Fibroblast of skin of left quadriceps (primary cell): ENCODE measurements at regions not wholly inside any gene's neighbourhood (a gene's known extent, or its start where the extent isn't known, plus 50 kb on each side); places are given as distances from the start of the nearest gene placed in this dataset.

Experiments
- DNase-seq, 2 experiments: peaks; one replicate each; pipeline ENCODE4 v3.0.0-alpha.2; 2013; ENCODE audit warnings: low read depth in 2 of 2

DNA sequence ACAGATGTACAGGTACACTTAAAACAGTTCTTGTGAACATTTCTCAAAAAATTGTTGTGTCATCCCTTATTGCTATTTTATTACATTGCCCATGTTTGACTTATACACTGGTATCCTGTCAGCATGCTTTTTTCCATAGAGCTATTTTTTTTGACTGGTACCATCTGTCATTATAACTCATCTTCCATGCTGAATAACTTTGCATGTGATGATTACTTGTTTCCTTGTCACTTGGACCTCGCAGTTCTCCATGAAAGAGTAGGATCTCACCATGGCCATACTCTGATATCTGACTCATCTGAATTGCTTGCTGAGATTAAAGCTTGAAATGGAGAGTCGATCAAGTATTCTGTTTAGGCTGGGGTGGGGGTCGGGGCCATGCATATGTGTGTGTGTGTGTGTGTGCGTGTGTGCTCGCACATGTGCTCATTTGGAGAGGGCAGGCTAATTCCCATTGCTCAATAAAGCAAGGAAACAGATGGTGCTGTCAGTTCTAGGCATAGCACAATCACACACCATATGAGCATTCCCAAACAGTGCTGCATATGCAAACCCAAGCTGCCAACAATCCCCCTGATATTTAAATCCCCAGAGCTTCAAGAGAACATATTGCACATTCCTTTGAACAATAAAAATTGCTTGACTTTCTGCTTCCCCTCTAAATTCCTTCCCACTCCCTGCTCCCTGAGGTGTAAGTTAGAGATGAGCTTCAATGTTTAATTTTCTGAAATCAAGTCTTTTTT lies 62.9 kb downstream of the NHLRC3 start:
- DNase-seq, result no peak

DNA sequence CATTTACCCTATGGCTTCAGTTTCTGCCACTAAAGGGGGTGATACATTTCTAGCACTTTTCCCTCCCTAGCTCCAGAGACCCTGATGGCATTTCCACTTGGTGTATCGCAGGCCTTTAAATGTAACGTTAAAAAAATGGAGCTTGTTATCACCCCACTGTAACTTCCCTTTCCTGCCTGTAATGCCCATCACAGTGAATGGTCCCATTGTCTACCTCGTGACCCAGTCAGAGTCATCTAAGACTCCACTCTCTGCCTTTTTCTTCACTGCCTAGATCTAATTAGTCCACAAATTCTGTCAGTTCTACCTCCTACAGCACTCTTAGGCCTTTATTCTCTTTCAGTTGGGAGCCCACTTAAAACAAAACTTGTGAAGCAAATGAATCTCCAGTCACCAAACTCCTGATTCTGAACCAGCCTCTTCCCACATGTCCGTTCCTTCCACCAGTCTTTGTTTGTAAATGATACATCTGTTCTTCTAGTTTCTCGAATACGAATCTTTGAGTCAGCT lies 64.8 kb downstream of the NHLRC3 start:
- no peak for DNase-seq

DNA sequence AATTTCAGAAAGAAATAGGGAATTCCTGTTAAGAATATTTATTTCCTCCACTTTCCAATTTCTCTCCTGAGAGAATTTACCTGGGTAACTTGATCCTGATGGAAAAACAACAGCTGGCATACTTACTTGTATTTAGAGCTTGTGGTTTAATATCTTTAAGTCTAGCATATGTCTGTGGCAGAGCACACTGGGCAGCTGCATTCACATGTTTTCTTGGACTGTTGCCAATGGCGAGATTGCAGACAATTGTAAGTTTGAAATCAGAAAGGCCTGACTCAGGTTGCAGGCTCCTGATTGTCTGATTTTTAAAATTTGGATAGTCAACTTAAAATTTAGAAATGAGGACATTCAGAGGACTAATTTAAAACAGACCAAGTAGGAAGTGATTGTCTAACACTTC lies 66.9 kb downstream of the NHLRC3 start:
- DNase-seq, result no peak

DNA sequence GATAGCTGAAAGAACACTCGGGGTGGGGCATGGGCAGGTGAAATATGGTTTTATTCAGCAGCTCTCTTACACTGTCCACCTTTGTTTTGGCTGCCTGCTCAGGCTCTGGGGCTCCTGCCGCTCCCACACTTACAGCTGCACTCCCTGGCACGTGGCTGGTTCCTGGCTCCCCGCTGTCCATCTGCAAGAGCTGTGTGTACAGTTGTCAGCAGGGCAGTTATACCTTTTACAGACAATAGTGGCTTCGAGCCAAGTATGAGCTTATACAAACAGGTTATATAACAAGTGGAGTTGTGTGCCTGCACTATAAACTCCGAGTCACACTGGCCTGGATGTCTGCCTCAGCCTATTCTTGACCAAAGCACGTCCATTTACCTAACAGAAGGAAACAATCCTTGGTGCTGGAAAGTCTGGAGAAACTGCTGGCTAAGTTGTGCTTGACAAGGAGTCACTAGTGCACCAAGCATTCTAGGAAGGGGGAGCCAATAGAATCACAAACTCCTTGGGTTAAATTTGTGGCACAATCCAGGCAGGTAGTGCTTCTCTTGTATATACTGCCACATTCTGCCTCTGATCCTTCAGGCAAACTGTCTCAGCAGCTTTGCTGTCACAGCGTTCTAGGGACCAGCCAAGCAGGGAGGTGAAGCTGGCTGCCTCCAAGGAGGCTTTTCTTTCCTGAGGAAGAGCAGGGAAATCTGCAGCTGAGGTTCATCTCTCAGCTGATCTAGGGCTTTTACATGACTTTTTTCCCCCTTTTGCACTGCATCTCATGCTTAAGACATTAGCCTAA lies 68.2 kb downstream of the NHLRC3 start:
- no peak for DNase-seq

DNA sequence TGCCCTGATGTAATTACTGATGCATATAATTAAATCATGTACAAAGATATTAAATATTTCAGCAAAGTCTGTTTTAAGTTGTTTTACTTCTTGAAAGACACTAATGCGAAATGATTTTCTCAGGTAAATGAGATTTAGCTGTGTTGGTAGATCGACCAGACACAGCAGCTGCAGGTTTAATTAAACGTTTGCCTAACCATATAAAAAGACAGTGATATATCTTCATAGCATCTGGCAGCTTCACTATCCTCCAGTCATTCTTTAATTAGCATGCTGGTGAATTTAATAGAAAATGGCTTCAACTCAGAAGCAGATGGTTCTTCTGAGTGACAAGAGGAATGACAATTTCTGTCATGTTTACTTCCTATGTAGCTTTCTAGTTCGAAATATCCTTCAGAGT lies 69.3 kb downstream of the NHLRC3 start:
- no peak for DNase-seq

DNA sequence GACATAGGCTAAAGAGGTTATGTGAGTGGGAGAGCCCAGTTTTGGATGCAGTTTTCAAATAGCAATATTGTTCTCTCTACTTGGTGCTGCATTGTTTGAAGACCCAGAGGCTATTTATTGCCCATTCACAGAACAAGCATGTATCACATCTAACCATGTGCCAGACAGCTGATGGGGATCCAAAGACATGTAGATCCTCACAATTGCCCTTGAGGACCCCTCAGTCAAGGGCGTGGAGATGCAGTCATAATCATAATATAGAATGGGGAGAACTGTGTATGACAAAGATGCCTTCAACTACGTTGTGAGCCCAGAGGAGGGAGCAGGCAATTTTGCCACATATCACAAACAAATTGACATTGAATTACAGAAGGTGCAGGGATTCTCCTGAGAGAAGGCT lies 70.5 kb downstream of the NHLRC3 start:
- no peak for DNase-seq

DNA sequence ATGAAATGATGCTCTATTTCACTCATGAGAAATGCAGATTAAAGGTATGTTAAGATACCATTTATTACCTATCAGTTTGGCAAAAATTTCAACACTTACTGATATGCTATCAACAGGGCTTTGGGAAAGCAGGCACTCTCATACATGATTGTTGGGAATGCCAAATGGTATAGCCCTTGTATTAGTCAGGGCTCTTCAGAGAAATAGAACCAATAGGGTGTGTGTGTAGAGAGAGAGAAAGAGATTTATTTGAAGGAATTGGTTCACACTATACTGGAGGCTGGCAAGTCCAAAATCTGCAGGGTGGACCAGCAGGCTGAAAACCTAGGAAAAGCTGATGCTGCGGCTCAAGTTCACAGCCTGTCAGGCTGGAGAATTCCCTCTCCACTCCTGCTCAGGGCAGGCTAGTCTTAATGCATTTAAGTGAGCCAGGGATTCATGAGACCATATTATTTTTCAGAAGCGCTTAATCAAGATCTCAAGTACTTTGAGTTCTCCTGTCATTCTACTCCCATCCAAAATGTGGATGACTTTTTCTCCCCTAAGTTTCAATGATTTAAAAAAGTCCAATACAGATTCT lies 72.4 kb downstream of the NHLRC3 start:
- no peak for DNase-seq

DNA sequence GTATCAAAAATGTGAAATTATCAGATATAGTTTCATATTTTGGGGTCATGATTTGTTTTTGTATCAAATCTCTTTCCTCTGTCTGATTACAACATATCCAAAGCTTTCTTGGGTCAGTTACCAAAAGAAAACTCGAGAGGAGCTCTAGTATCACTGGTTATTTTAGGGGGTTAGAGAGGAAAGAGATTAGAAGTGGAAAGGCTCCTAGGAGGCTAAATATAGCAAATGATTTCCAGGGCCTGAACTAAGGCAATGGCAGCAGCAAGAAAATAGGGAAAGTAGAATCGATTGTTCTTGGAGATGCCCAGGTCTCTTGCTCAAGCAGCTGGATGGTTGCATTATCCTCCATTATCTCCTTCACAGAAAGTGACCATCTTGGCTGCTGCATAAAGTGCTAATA lies 72.9 kb downstream of the NHLRC3 start:
- no peak for DNase-seq

DNA sequence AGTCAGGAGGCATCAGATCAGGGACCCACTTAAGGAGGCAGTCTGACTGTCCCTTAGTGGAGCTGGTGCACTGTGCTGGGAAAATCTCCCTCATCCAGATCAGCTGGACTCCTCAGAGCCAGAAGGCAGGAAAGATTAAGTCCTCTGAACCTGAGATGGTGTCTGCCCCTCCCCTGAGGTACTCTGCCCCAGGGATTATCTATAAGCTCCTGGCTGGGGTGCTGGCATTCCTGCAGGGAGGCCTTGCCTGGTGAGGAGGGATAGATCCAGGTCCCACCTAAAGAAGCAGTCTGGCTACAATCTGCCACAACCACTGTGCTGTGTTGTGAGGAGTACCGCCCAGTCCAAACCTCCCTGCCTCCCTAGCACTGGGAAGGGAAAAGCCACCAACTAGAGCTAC lies 81.2 kb downstream of the NHLRC3 start:
- DNase-seq, result no peak

DNA sequence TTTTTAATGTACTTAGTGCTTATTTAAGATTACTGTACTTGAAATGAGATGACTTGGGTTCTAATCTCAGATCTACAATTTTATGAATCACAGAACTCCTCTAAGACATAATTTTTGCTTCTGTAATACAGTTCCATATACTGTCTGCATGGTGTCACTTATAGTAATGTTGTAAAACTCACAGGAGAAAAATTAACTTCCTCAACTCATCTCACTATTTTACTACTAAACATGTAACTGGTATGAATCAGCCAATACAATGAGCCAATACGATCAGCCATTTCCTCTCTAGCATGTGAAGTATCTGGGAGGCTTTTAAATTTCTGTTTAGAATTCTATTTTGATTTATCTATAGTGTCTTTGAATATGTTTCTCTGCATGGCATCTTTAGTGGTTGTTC lies 85.3 kb downstream of the NHLRC3 start:
- no peak for DNase-seq

DNA sequence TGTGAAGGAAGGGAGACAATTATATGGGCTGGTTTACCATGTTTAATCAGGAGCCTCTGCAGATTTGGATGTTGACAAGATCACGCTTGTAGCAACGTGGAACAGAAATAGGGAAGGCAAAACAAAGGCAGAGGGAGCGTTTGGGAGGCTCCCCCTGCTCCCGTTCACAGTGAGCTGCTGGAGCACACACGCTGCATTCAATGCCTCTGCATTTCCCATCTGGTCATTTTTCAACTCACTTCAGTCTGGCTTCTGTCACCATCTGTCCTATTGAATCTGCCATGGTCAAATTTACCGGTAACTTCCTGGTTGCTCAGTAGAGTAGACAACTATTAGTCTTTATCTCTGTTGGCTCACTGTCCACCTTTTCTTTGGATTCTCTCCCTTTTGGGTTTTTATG lies 91.0 kb downstream of the NHLRC3 start:
- DNase-seq, result no peak

DNA sequence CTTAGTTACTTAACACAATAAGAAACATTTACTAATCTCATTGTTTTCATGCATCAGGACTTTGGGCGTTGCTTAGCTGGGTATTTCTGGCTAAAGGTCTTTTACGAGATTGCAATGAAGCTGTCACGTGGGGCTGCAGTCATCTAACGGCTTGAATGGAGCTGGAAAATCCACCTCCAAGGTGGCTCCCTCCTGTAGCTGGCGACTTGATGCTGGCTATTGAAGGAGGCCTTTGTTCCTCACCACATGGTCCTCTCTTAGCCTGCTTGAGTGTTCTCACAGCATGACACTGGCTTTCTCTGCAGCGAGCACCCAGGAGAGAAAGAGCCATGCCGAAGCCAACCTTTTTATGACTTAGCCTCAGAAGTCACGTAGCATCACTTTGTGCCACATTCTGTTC lies 92.0 kb downstream of the NHLRC3 start:
- DNase-seq, result no peak

DNA sequence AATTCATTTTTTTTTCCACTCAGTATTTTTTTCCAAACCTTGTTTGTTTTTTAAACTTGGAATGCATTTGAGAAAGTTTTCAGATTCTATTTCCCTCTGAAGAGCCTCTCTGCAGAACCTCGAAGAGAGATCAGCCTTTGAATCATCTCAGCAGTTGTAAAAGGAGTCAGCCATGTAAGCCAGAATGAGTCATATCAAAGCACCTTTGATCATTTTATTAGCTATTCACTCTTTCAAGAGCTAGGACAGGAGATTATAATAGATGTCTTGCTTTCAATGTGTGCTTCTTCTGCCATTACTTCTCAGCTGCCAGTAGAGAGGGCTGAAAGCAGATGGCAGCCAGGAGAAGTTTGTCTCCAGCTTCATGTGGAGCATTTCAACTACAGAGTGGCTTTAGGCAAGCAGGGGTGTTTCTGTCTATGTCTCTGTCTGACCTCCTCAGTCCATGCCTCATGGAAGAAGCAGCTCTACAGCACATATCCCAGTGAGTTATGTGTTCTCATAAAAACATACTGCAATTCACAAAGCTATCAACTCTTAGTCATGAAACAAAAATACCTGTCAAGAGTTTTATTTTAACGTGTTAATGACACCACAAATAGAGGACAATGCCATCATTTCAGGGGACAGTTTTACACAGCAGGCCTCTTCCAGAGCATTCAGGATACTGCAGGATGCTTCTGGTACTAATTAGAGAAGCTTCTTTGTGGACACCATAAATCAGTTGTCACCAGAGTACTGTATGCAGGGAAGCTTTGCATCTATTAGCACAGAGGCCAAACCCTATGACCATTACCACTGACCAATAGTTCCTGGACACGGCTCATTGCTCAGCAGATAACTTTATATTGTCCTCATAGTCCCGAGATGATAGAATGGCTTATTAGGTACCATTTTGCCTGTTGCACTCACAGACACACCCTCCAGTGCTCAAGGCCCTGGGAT lies 94.3 kb downstream of the NHLRC3 start:
- DNase-seq, result no peak

DNA sequence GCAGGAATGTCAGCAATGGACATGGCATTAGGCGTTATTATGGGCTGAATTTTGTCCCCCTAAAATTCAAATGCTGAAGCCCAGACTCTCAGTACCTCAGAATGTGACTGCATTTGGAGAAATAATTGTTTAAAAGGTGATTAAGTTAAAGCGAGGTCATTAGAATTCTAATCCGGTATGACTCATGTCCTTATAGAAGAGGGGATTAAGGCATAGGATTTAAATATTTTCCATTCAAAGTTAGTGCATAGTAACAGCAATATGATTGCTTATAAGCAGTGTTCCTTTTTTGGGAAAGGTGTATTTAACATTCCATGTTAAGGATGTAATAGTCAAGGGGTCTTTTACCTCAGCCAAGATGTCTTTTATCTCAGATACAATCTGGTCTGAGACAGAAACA lies 95.5 kb downstream of the NHLRC3 start:
- no peak for DNase-seq

DNA sequence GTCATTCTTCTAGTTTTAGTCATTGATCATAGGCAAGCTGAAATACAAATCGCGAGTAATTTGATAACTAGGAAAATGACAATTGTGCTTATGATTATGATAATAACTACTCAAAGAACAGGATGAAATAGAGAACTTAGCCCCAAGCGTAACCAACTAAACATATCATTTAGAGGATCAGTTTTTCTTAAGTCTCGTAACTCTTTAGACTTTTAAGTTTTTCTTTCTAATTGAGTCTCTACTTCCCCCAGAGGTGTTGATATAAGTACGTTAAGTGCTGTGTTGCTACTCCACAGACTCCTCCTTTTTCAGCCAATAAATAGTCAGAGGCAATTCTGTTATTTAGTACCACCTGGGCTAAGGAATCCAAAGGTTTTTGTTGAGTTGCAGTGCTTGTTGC lies 96.3 kb downstream of the NHLRC3 start:
- DNase-seq, result no peak

DNA sequence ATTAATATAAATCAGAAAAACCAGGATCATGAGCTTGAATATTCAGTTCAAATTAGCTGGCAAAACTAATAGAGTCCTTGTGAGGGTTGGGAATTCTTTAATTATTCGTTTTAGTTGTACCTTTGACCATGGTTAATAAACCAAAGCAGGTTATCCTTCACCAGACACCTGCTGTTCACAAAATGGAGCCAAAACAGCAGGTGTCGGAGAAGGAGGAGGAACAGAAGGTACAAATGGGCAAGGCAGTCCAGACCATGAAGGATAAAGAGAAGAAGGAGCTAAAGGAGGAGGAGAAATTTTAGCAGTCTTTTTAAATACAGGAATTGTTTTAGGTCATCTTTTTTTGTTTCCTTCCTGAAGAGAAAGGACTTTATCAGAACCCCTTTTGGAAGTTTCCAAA lies 106.1 kb downstream of the NHLRC3 start:
- DNase-seq, result no peak

DNA sequence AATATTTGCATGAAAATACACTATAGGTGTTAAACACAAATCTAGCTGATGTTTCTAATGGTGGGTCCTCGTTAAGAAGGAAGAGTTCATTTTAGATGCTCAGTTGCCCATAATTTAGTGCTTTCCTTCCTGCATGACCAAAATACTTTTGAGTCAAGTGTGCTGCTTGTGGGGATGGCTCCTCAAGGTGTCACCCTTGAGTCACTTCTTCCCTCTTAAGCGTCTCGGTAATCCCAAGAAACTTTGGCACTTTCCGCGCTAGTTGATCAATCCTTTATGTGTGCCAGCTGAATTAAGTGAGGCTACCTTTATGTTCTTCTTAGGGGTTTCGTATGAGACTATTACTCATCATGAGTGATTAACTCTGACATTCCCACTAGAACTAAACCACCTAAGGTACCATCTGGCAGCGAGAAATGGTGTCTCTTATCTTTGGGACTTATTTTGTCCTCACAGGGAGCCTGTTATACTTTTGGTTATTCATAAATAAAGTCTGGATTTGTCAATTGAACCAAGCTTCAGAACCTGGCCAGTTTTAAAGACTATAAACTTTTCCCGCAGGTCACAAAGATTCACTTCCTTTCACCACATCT lies 106.8 kb downstream of the NHLRC3 start:
- peak; percentile 39 to 41 for DNase-seq

DNA sequence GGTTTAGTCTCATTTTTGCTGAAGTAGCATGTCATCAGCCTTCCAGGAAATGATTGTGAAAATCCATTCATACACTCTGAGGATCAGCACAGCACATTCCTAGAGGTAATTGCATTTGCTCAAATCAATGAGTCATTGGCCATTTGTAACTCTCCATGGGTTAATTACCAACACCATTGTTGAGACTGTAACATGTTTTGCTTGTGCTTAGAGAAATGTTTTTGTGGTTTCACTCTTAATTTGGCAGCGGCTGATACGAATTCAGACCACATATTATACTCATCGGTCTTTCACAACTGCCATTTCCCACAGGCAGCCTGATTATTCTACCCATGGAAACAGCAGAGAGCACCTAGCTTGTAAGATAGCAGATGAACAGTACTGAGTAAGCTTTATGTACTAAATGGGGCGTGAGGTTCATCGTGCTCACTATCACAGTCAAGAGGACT lies 110.3 kb downstream of the NHLRC3 start:
- peak; percentile 80 to 83 for DNase-seq

DNA sequence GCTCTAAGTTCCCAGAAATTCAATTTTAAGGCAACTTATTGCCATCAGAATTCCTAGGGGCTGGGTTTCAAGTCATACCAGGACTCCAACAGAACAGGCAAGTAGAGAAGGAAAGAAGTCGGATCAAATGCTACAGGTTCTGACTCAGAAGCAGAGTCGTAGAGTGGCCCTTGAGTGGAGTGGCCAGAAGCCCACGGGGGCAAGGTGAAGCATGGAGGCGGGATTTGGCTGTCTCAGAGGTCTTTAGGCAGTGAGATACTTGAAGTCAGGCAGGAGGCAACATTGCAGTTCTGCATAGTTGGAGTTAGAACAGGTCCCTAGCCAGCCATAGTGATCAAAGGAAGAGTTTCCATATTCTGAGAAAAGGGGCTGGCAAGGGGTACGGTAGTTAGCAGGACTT lies 111.6 kb downstream of the NHLRC3 start:
- no peak for DNase-seq

DNA sequence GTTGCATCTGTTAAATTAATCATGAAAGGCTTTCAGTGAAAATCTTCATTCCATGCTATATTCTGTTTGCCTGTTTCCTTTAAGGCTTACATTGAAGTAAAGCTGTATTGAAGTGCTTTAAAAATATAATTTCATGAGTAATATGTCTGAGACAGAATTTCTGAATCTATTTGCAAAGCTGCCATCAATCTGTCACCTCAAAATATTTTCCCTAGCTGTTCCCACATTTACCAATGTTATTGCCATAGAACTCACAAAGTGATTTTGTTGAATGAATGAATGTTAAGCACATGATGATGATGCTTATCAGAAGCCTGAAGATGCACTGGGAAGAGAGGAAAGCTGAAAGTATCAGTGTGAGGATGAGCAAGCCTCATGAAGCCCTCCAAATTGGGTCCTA lies 115.8 kb downstream of the NHLRC3 start:
- DNase-seq, result no peak

DNA sequence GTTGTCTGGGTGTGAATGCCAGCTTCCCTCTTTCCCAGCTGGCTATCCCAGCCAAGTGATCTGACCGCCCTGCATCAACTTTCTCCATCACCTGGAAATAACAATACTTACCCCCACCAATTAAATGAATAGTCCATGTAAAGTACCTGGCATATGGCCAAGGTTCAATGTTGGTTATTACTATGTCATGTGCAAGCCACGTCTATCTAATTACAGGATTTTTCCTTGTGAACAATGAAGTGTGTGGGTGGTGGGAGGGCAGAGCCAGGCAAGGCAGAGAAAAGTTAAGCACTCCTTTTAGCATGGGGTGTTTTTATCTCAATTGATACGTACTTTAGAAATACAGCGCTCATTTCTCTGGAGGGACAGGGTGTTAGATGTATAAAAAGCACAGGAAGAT lies 121.1 kb downstream of the NHLRC3 start:
- DNase-seq, result no peak
